Spleen (tissue), 7 donors: ENCODE measurements at regions not wholly inside any gene's neighbourhood (a gene's known extent, or its start where the extent isn't known, plus 50 kb on each side); places are given as distances from the start of the nearest gene placed in this dataset.

Experiments
- CTCF ChIP-seq, 11 experiments: fragments of 200-600 bp in 7 of 11; fragments of 450-650 bp in 4 of 11; sonication (generic) in 4 of 11; IDR thresholded peaks in 8 of 11; conservative IDR thresholded peaks in 3 of 11; 1 replicate in 7 of 11; 2 replicates in 4 of 11; pipeline versions ENCODE4 v1.4.0 to v1.8.0; 2016 to 2021; ENCODE audit warnings: antibody characterized with exemption in 11 of 11, inconsistent platforms in 4 of 11, mild to moderate bottlenecking in 1 of 11
- POLR2AphosphoS5 ChIP-seq, 3 donors: sonication (generic); formaldehyde crosslinking; IDR thresholded peaks; one replicate each; pipeline ENCODE4 v1.5.1; 2017; ENCODE audit warnings: antibody characterized with exemption in 3 of 3
- donor health status: DM: no; HTN: no; CAD: no; lungs with moderate emphysema.
- donor health status: DM: no; HTN: no; CAD: no.
- donor health status: DM: no; HTN: no; CAD: no.

- no peak for TF ChIP-seq CTCF (IDR thresholded peaks at IDR 0.05 in 8 of 11, conservative IDR thresholded peaks at IDR 0.05 in 3 of 11)
- TF ChIP-seq POLR2AphosphoS5 (IDR thresholded peaks at IDR 0.05), result no peak
Measured at GRCh38 chr20:39658662-39659409, 696.7 kb downstream of the DHX35 start.
